ENCODE measurements at regions not wholly inside any gene's neighbourhood (a gene's known extent, or its start where the extent isn't known, plus 50 kb on each side); places are given as distances from the start of the nearest gene placed in this dataset.
A peak's percentile ranks its signal among the peaks of the same experiment; 100 is the strongest.

- H3K4me3 ChIP-seq (ENCODE audit: low read length), result no peak overlapping the region
- no peak for DNase-seq (ENCODE audit: low read depth)
- TF ChIP-seq CTCF (conservative IDR thresholded peaks at IDR 0.05; ENCODE audit: low read depth, low read length), result no peak
Observed at GRCh38 chr3:176946202-176946601, 251.1 kb downstream of the TBL1XR1 start.

GRCh38 chr3:176942305-176942704 lies 255.0 kb downstream of the TBL1XR1 start:
- no peak for TF ChIP-seq CTCF (conservative IDR thresholded peaks at IDR 0.05; ENCODE audit: low read depth, low read length)
- no peak for DNase-seq (ENCODE audit: low read depth)
- H3K4me3 ChIP-seq (ENCODE audit: low read length), result no peak overlapping the region

GRCh38 chr3:176941689-176942088 lies 255.6 kb downstream of the TBL1XR1 start:
- no peak overlapping the region for H3K4me3 ChIP-seq (ENCODE audit: low read length)
- TF ChIP-seq CTCF (conservative IDR thresholded peaks at IDR 0.05; ENCODE audit: low read depth, low read length), result no peak
- DNase-seq (ENCODE audit: low read depth), result no peak

- peak; percentile 48 for DNase-seq (ENCODE audit: low read depth)
- TF ChIP-seq CTCF (conservative IDR thresholded peaks at IDR 0.05; ENCODE audit: low read depth, low read length), result peak; percentile 84
- no peak overlapping the region for H3K4me3 ChIP-seq (ENCODE audit: low read length)
Observed at GRCh38 chr3:176939022-176939817, 258.1 kb downstream of the TBL1XR1 start.

- no peak overlapping the region for H3K4me3 ChIP-seq (ENCODE audit: low read length)
- no peak for TF ChIP-seq CTCF (conservative IDR thresholded peaks at IDR 0.05; ENCODE audit: low read depth, low read length)
- DNase-seq (ENCODE audit: low read depth), result no peak
Observed at GRCh38 chr3:176937994-176938393, 259.3 kb downstream of the TBL1XR1 start.

GRCh38 chr3:176937541-176937940 lies 259.7 kb downstream of the TBL1XR1 start:
- H3K4me3 ChIP-seq (ENCODE audit: low read length), result no peak overlapping the region
- no peak for TF ChIP-seq CTCF (conservative IDR thresholded peaks at IDR 0.05; ENCODE audit: low read depth, low read length)
- no peak for DNase-seq (ENCODE audit: low read depth)

GRCh38 chr3:176935194-176935888 lies 261.9 kb downstream of the TBL1XR1 start:
- no peak overlapping the region for H3K4me3 ChIP-seq (ENCODE audit: low read length)
- no peak for DNase-seq (ENCODE audit: low read depth)
- TF ChIP-seq CTCF (conservative IDR thresholded peaks at IDR 0.05; ENCODE audit: low read depth, low read length), result no peak
